HG03103 (cell line): ENCODE measurements at regions not wholly inside any gene's neighbourhood (a gene's known extent, or its start where the extent isn't known, plus 50 kb on each side); places are given as distances from the start of the nearest gene placed in this dataset.
A peak's percentile ranks its signal among the peaks of the same experiment; 100 is the strongest.

Source experiments
- ATAC-seq: cut with Tn5 transposase; IDR thresholded peaks from one replicate; pipeline ENCODE4 v1.9.1; 2021; ENCODE audit warnings: low read depth; ENCODE audit not compliant: unreplicated experiment

GRCh38 chr18:72201032-72201431, 343.1 kb downstream of the CBLN2 start:
- ATAC-seq: peak; percentile 89

DNA sequence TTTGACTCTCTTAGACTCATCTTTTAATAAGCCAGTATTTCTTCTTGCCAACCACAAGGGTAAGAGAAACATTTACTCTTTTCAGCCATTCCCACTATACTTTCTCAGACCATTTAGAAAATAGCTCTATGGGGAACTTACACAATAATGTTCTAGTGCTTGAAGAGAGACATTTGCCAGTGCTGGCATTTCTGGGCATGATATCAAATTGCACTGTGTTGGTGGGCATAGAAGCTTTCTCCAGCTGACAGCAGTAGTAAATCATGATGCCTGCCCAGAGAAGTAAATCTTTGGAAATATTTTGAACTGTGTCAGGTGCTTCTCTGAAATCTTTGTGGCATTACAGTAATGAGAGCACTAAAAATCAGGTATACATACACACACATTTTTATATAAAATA, 346.6 kb downstream of the CBLN2 start:
- no peak for ATAC-seq

DNA sequence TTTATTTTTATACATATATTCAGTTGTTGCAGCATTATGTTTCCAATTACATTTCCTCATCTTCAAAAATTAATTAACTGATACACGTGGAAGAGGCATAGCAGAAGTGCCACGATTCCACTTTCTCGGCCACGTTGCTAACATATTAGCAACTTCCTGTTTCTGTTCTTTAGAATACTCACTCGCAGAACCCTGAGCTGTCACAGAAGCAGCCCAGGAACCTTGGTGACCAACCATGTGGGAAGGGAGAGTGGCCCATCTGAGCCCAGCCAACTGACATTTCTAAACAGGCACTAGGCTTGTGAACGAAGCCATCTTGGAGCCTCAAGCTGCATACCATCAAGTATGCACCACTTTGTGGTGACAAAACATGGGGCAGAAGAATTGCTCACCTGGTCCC, 350.1 kb downstream of the CBLN2 start:
- no peak for ATAC-seq

- no peak for ATAC-seq
Observed at GRCh38 chr18:72187956-72188355, 356.2 kb downstream of the CBLN2 start.

- ATAC-seq: peak; percentile 89
Observed at GRCh38 chr18:72181241-72181764, 362.8 kb downstream of the CBLN2 start.

DNA sequence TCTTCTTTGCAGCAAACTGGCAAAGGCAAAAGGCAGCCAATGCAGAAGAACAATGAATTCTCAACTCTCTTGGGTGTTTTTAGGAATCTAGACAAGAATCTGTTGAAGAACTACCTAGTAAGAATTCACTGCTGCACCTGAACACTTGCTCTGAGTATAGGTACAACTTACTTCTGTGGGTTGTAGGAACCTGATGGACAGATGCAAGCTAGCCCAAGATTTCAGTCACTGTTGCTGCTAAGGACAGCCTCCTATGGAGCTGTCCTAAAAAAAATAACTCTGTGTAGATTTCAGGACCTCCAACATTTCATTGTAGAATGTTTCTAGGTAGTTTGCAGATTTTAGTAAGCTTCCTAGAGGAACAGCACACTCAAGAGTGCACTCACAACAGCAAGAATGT, 363.5 kb downstream of the CBLN2 start:
- no peak for ATAC-seq

DNA sequence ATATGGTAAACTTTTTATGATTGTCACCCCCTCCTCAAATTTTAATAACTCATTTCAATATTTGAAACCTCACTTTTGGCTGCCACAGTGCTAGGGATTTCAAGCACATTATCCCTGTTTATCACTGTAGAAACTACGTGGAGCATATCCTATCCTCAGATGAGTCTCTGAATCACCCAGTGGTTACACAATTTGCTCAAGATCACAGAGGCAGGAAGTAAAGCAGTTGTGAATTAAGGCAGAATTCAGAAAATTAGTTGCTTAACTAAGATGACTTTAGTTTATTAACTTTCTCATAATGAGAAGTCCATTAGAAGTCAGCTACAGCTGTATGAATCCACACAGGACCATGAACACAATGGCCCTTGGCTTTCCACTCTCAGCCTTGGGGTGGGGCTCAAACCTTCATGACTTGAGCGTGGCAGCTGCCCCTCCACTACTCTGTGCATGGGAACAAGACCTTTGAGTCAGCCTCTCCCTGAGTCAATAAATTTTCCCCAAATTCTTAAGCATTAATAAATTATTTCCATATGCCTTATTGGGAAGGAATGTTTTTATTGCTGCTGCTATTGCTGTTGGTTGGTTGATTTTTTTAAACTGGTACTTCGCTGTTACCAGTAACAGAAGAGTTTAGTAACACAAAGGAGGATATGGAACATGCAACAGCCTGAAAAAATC, 369.0 kb downstream of the CBLN2 start:
- no peak for ATAC-seq

DNA sequence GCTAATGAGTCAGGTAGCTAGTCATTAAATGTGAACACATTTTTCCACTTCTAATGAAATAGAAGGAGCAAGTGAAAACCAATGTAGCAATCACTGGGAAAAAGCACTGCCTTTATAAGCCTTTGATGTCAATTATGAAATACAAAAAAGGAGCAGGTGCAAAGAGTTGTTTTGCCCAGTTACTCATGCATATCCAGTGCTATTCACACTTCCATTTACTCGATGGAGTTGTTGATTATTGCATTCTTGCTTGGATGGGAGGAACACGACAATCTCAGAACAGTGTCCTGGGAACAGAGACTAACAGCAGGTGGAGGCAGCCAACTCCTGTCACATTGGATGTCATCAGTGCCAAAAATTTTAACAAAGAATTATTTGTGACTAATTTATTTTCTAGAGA, 372.5 kb downstream of the CBLN2 start:
- ATAC-seq: no peak

GRCh38 chr18:72161691-72162090, 382.5 kb downstream of the CBLN2 start:
- no peak for ATAC-seq

DNA sequence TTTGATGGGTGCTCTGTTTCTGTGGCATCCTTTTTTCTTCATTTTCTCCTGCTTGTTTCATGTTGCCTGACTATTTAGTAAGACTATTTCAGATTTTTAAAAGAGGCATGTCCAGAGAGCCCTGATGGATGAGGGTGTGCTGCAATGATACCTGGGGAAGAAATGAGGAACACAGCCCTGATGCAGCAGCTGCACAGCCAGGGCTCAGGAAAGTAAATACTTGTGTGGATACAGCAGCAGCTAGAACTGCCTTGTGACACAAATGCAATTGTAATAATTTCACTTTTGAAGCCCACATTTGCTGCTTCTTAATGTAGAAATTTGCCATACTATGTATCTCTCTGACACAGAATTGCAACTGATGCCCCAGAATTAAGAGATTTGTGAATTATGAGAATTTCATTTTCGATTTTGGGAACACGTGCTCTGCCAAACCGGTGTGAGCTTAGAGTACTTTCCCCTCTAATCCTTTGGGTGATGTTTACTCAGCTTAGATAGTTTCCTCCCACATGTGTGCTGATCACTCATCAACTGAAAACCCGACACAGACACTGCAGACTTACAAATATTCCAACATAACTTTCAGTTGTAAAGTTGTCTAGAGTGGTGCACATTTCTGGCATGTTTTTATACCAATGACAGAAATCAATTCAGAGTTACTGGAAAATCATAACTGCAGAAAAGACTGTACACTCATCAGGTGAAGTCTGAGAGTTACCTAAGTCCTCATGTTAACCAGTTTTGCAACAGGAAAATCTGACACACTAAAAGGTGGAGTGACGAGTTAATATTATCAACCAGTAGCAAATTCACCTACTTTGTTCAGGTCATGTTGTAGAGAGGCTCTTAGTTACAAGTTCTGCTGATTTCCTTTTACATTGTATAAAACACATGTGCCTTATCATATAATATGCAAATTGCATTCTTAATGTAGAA, 383.4 kb downstream of the CBLN2 start:
- peak; percentile 88 for ATAC-seq

- no peak for ATAC-seq
Observed at GRCh38 chr18:72155327-72155726, 388.8 kb downstream of the CBLN2 start.

GRCh38 chr18:72154926-72155325, 389.2 kb downstream of the CBLN2 start:
- ATAC-seq: no peak

- no peak for ATAC-seq
Observed at GRCh38 chr18:72152935-72153334, 391.2 kb downstream of the CBLN2 start.

GRCh38 chr18:72147830-72148229, 396.3 kb downstream of the CBLN2 start:
- ATAC-seq: no peak

- ATAC-seq: no peak
Observed at GRCh38 chr18:72140007-72140406, 404.1 kb downstream of the CBLN2 start.

- ATAC-seq: no peak
Observed at GRCh38 chr18:72128649-72129048, 415.5 kb downstream of the CBLN2 start.

- no peak for ATAC-seq
Observed at GRCh38 chr18:72122103-72122502, 422.0 kb downstream of the CBLN2 start.

DNA sequence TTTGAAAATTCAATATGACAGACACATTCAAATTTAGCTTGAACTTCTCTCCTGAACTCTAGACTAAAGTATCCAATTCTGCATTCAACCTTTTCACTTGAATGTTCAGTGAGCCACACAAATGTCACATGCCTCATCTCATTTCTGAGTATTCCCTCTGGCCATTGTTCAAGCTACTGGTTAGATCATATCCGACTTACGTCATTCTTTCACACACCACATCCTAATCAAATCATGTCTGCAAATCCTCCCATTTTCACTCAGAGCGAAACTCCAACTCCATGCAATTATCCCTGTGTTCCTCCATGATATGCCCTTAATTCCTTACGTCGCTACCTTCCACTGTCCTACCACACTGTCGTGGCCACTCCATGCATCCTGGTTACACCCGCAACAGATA, 425.1 kb downstream of the CBLN2 start:
- no peak for ATAC-seq

DNA sequence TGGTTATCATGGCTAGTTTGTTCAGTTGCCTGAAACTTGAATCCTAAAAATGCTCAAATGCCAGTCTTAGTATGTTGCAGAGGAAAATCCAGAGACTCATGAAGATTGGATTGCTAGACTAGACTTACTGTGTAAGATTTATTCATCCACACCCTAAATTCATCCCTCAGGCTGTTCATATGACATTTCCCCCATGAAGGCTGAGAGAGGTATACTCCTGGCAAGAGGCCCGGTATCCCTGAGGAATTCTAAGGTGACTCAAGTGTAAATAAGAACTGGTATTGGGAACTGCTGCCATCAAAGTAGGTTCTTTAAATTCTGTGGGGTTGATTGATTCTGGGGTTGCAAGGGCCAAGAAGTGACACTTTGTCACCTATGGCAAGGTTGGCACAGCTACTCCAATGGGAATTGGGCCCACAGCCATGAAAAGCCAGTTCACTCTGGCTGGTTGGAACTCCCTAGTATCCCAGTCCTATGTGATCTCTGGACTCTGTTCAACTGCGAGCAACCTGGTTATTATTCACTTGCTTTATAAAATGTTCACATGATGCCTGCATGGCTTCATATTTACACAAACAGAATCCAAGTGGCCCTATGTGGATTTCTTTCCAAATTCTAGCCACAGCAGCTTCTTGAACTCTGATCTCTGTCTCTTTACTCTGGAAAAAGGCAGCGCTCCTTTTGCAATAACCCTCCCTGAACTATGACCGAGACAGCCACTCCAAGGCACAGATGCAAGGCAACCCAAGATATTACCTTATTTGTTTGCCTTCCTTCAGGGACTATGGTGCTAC, 429.1 kb downstream of the CBLN2 start:
- ATAC-seq: no peak

GRCh38 chr18:72107647-72108383, 436.3 kb downstream of the CBLN2 start:
- ATAC-seq: no peak
